EL (cell line): ENCODE measurements at regions not wholly inside any gene's neighbourhood (a gene's known extent, or its start where the extent isn't known, plus 50 kb on each side); places are given as distances from the start of the nearest gene placed in this dataset.
A peak's percentile ranks its signal among the peaks of the same experiment; 100 is the strongest.

Source experiments
- DNase-seq: peaks from one replicate; pipeline ENCODE4 v3.0.0-alpha.2; 2016

GRCh38 chrX:13266641-13267345, 53.1 kb downstream of the ATXN3L start:
- no peak for DNase-seq

GRCh38 chrX:13265549-13266132, 54.2 kb downstream of the ATXN3L start:
- DNase-seq: no peak

DNA sequence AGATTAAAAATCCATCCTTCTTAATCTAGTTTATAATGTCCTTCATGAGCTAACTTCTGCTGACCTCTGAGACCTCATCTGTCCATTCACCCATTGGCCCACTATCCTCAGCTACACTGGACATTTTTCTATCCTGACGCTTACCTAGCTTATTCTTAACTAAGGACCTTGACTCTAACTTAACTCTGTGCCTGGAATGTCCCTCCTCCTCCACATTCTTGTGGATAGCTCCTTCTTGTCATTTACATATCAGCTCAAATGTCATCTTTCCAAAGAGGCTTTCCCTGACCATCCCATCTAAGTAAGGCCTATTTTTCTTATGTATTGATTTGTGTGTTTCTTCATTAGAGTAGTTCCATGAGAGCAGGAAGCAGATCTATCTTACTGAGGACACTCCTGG, 54.7 kb downstream of the ATXN3L start:
- no peak for DNase-seq

DNA sequence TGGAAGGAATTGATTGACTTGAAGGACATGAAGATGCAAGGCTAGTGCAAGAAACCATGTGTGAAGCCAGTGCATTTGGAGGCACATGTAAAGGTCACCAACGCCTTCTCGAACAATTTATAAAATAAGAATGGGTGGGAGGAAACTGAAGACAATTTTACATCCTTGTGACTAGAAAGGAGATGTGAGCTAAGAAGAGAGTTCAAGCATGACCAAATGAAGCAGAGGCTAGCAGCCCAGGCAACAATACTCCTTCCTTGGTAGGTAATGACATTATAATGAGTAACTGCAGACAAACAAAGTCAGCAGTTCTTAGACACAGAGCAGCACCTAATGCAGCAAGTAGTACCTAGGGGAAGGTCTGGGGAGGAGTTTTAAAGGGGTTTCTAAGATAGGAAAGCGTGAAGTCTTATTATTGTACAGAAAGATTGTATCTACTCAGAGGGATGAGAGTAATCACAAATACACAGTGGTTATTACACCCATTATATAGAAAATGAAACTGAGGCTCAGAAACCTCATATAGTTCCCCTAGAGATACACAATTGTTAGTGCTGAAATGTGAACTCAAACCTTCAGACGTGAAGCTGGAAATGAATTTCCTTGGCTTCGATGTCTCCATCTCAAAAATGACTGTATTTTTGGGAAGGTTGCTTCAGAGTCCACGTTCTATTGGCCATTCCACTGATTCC, 56.1 kb downstream of the ATXN3L start:
- no peak for DNase-seq

DNA sequence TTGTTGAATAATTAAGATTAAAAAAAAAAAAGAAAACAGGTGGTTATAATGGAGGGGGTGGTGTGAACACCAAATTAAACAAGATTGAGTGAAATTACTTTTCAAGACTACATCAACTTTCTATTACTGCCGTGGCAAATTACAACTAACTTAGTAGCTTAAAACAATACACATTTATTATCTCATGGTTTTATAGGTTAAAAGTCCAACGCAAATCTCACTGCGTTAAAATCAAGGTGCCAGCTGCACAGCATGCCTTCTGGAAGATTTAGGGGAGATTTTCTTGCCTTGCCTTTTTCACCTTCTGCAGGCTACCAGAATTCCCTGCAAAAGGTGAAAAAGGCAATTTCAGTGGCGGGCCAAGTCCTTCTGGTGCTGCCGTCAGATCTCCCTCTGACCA, 58.5 kb downstream of the ATXN3L start:
- DNase-seq: no peak

DNA sequence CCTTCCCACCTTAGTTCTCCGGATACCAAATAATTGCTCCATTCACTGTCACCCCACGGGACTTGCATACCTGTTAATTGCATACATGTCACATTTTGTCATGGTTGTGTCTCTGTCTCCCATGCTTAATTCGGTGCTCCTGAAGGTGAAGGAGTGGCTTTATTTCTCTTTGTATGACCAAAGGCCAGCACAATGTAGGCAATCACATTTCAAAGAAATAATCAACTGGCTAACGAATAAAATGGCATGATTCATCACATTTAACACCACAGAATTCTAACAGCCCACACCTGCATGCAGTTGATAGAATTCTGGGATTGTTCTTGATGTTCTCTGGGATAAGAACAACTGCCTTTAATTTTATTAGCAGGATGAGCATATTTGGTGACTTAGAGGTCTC, 59.3 kb downstream of the ATXN3L start:
- DNase-seq: no peak

- DNase-seq: no peak
These were observed 61.1 kb downstream of the ATXN3L start for GRCh38 chrX:13258725-13259124.

DNA sequence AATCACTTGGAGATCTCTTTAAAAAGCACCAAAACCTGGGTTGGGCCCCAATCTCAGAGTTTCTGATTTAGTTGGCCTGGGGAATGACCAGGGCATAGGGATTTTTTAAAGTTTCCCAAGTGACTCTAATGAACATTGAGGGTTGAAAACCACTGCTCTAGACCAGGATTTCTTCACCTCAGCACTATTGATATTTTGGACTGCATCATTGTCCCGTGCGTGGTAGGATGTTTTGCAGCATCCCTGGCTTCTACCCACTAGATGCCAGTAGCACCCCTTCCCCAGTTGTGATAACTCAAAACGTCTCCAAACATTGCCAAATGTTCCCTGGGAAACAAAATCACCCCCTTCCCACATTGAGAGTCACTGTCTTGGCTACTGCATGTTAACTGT, 61.8 kb downstream of the ATXN3L start:
- DNase-seq: no peak

- no peak for DNase-seq
These were observed 62.4 kb downstream of the ATXN3L start for GRCh38 chrX:13257223-13258051.

GRCh38 chrX:13256603-13257002, 63.2 kb downstream of the ATXN3L start:
- no peak for DNase-seq

DNA sequence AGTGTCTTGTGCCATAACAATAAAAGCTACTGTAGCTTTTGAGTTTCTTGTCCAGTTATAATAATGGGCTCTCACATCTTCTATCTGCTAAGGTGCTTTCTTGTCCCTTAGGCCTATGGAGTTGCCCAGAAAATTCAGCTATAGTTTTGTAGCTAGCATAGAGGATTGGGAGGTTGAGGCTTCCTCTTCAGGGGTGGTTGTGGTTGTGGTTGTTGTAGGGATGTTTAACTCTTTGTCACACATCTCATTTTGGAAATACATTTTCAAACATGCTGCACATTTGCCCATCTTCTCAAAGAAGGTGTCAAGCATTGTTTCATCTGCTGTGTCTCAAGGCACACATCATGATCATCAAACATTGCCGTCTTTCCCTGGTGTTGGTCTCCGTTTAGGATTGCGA, 65.0 kb downstream of the ATXN3L start:
- no peak for DNase-seq

- peak; percentile 39 for DNase-seq
These were observed 65.6 kb downstream of the ATXN3L start for GRCh38 chrX:13254076-13254785.

DNA sequence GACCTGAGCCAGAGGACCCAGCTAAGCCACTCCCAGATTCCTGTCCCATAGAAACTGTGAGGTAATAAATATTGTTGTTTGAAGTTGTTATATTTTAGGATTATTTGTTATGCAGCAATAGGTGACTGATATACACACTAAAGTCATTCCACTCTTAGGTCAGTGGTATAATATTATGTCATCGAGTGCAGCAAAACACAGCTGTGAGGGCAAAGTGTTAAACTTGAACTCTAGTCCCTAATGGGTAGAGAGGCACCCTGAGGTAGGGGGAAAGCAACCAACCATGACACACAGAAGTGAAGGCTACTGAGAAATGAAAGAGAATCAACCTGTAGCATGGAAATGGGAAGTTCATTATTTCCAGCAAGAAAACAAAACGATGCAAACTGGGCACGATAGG, 66.6 kb downstream of the ATXN3L start:
- no peak for DNase-seq

DNA sequence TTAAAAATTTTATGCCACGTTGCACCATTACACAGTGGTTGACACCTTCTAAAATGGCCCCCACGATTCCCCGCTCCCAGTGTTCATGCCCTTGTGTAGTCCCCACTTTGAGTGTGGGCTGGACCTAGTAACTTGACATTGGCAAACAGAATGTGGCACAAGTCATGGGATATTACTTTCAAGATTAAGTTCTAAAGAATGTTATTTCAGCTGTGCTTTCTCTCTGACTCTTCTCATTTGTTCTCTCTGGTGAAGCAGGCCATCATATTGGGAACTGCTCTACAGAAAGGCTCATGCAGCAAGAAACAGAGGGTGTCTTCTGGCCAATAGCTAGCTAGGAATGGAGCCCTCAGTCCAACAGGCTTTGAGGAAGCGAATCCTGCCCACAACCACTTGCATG, 67.1 kb downstream of the ATXN3L start:
- DNase-seq: peak; percentile 5

DNA sequence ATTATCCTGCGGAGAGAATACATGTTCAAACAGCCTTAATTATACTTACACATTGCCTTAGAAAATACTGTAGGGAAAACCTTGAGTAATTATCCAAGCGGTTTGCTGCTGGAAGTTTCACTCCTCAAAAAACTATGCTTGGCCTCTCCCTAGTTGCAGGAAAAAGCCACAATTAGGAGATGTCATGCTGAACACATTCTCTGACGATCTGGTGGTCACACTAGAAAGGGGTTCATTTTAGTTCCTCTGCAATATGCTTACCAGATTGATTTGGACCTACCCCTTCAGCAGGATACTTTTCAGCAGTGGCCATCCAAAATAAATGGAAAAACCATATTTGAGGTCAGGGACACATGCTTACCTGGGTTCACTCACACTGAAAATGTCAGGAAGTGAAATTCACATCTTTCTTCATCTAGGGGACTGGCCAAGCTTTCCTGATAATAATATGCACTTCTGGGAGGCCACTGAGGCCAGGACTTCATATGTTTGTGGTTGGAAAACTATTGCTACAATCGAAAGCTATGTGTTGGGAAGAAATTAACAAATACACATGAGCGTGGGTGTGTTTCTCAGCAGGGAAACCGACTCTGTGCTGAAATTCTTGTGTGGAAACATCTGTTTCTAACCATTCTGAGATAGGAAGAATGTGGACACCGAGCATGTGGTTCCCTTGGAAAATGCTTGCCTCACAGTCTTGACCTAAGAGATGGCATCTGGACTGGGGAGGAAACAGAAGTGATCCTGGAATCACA, 68.8 kb downstream of the ATXN3L start:
- DNase-seq: peak; percentile 73

DNA sequence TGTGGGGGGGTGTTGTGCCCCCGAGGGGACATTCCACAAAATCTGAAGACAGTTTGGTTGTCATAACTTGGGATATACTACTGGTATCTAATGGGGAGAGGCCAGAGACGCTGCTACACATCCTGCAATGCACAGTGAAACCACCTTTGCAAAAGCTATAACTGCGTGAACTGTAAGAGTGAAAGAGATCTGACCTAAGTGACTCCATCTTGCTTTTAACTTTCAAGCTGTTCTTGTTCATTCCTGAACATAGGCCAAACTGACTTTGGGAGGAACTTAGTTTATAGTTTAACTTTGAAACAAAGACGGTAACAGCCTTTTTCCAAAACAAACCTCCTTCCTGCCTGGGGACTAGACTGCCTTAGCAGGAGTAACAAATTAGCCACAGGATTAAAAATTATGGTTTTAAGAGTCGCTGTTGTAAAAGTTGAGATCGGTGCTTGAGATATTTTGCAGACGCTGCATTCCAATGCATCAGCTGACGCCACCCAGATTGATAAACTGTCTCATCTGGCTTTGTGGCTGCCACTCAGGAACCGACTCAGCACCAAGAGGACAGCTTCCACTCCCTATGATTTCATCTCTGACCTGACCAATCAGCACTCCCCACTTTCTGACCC, 70.9 kb downstream of the ATXN3L start:
- no peak for DNase-seq

GRCh38 chrX:13239272-13239671, 80.6 kb downstream of the ATXN3L start:
- DNase-seq: no peak

GRCh38 chrX:13235930-13236329, 83.9 kb downstream of the ATXN3L start:
- no peak for DNase-seq

DNA sequence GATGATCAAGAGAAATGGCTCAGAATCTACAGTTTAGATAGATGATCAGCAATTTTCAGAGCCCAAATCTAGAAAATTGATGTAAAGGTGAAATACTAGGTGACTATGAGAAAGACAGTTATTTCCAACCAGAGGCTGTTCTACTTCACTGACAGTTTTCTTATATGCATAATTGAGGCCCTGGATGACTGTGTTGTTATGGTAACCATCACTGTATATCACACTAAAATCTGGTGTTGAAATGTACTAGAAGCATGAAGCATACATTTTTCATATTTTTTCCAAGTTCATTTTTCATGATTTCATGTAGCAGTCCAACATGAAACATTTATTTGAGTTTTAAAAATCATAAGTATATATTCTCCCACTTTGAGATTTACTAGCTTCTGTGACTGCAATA, 87.4 kb downstream of the ATXN3L start:
- DNase-seq: no peak

DNA sequence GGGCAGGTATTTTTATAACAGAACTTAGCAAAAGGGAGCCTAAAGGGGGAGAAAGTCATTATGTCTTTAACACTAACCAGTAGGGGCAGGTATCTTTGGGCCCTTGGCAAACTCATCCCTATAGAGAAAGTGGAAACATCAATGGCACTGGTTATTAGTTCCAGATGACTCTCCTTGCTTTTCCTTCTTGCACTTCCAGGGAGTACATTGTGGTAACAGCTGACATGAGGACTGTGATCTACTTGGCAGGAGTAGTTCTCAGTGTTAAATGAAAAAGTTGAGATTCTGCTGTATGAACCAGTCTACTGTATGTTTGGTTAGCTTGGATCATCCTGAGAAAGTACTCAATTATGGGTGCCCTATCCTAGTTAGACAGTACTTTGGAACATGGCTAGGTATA, 93.6 kb downstream of the ATXN3L start:
- DNase-seq: no peak

- peak; percentile 87 for DNase-seq
These were observed 95.8 kb downstream of the ATXN3L start for GRCh38 chrX:13223868-13224567.
